Superior temporal gyrus (tissue), 1 donor: ENCODE measurements at regions not wholly inside any gene's neighbourhood (a gene's known extent, or its start where the extent isn't known, plus 50 kb on each side); places are given as distances from the start of the nearest gene placed in this dataset.
"Not testable (repeated sequence)": the region's sequence is repeated elsewhere in the genome, so short reads cannot be mapped to it uniquely, and the experiment has no call there.

ENCODE experiments used
- DNase-seq: peaks from one replicate; pipeline ENCODE4 v3.0.0-alpha.2; 2016; ENCODE audit errors: extremely low spot score

DNA sequence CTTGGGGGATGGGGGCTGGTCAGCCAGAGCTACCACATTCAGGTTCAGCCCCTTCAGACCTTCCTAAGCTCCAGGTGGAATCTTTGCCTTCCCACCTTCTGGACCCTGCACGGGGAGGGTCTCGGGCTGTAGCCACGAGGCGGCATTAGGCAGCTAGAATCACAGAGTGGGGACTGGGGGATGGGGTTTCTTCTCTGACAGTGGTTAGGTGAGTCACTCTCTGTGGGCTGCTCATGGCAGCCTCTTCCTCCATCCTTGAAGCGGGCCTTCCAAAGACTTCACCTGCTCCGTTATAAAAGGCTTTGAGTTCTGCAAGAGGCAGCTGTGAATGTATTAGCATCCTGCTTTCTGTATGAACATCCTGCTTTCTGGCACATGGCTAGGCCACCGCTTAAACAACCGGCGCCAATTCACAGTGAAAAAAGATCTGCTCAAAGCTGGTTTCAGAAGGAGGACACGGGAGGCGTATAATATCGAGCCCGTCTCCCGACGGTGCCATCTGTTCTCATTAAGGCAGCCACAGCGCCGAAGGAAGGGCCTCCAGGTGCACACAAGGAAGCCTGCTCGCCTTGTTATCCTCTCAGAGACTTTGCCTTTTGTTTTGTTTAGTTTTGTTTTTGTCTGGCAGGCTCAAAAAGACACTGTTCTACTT is 74.3 kb upstream of the IGFBP7 start:
- DNase-seq = peak; percentile 54

DNA sequence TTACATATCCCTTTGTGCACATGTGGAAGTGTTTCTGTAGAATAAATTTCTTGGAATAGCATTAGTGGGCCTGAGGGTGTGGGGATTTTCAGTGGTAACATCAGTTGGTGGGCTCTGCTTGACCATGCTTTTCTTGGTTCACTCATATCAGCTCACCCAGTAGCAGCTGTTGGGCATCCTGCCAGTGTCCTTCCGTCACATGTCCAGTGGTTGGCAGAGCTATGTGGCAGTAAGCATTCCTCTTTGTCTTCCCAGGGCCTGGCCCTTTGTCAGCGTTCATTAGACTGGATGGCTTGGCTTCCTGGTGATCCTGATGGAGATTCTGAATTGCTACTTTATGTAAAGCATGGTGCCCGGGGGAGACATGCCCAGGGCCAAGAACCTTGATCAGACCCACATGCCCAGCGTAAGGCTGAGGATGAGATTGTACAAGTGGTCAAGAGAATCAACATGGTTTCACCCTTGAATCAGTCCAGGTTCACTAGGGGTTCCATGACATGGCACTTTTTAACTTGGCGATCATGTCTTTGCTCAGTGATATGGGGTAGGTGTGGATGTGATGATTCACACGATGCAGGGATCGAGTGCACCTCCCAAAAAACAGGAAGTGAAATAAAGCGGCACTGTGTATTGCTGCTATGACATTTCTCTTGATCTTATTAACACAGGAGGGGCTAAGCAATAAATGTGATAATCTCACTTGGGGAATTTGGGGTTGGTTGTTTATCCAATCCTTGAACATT is 72.1 kb upstream of the IGFBP7 start:
- DNase-seq = peak; percentile 97

DNA sequence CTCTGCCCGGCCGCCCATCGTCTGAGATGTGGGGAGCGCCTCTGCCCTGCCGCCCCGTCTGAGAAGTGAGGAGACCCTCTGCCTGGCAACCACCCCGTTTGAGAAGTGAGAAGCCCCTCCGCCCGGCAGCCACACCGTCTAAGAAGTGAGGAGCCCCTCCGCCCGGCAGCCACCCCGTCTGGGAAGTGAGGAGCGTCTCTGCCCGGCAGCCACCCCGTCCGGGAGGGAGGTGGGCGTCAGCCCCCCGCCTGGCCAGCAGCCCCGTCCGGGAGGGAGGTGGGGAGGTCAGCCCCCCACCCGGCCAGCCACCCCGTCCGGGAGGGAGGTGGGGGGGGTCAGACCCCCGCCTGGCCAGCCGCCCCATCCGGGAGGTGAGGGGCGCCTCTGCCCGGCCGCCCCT is 63.0 kb upstream of the IGFBP7 start:
- DNase-seq = not testable (repeated sequence)

DNA sequence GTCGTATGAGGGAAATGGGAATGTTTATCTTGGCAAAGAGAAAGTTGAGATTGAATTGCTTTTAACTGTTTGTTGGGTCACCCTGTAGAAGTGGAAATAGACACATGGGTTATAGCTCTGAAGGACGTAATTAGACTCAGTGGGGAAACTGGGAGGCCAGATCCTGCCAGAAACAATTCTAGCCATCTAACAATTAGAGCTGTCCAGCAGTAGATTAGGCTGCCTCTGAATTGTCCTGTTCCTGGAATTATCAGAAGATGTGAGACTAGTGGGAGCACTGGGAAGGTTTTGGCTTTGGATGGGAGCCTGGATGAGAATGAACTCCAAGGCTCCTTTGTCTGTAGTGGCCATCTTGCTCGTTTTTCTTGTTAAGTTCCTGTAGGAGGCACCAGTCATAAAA is 61.9 kb upstream of the IGFBP7 start:
- no peak for DNase-seq

DNA sequence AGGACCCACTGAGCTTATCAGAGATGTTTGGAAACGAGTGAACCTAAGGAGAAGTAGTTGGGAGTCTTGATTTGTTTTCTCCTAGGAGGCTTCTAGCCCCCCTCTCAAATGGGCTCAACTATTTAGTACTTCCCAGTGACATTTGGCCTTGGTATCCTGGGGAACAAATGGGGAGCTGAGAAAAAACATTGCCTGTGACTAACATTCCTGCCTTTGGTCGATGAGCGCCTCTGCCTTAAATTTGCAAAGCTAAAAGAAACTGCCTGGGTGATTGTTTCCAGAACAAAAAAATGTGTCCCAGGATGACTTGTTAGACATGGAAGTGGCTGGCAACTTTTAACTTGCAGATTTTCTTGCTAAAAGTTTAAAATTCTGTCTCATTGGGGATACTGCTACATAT is 58.8 kb upstream of the IGFBP7 start:
- no peak for DNase-seq

DNA sequence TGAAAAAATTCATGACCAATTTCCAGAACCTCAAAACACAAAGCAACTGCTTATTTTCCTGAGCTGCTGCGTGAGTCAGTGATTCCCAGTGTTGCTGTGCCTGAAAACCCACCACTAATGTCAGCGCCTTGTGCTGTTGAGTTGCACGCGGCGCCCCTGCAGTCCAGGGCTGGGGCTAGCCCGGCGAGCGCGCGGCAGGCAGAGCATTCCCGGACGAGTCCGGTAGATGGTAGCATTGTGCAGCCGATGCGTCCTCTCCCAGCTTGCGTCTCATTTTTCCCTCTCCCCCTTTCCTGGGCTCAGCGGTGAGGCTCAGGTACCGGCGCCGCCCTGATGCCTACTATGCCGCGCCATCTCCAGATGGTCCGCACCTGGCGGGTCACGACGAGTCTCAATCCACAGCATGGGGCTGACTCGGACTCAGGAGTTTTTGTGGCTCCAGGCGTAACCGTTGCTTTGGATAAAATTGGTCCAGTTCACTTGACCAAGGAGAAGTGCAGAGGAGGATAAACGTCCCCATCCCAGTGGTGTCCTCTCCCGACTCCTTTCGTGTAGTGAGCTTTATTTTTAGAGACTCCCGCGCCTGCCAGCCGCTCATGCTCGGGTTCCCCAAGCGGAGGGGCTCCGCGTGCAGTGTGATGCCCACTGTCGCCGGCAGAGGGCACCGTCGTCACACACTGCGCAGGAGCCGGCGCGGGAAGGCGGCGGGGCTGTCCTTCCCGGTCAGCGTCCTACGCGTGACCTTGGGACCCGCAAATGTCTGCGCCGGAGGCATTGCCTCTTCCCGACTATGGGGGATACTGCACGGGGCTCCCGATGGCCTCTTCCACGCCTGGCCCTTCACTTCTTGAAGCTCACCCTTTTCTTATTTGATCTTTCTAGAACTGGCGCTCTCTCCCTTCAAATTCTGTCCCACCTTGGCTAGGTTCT is 53.6 kb upstream of the IGFBP7 start:
- peak; percentile 88 for DNase-seq

- no peak for DNase-seq
Measured at GRCh38 chr4:57162499-57163019, 52.4 kb upstream of the IGFBP7 start.
